ENCODE measurements at regions not wholly inside any gene's neighbourhood (a gene's known extent, or its start where the extent isn't known, plus 50 kb on each side); places are given as distances from the start of the nearest gene placed in this dataset.

- TF ChIP-seq EZH2 (IDR thresholded peaks at IDR 0.05; ENCODE audit: borderline replicate concordance) (no peak), CTCF (IDR thresholded peaks at IDR 0.05; ENCODE audit: poor library complexity) (no peak), EZH2phosphoT487 (IDR thresholded peaks at IDR 0.05; ENCODE audit: low read depth, severe bottlenecking, unreplicated experiment) (no peak)
- Histone ChIP-seq H3K27ac (no peak overlapping the region), H2AFZ (no peak overlapping the region), H3K4me1 (ENCODE audit: insufficient read depth) (no peaks in the 10 kb centered on the region), H3K36me3 (replicated peaks; ENCODE audit: insufficient read depth, low read depth) (no peaks in the 10 kb centered on the region), H3K4me2 (no peak overlapping the region), H3K79me2 (no peaks in the 10 kb centered on the region), H3K4me3 (no peak overlapping the region), H4K20me1 (ENCODE audit: insufficient read depth, poor library complexity, severe bottlenecking) (no peaks in the 10 kb centered on the region), H3K27me3 (peaks cover 6% of the 10 kb centered on the region), H3K9me3 (ENCODE audit: low read depth) (no peaks in the 10 kb centered on the region), H3K9me2 (replicated peaks; ENCODE audit: insufficient read depth) (no peaks in the 10 kb centered on the region)
- DNase-seq (ENCODE audit: low spot score) = no peak
- WGBS (ENCODE audit: low lambda C conversion rate, missing lambda C conversion rate) = 97% methylated on average over 4 of the region's 4 CpGs
Measured at GRCh38 chr9:113694912-113695311, 181.2 kb upstream of the ZNF618 start.

GRCh38 chr9:113695440-113695851 lies 180.7 kb upstream of the ZNF618 start:
- Histone ChIP-seq H3K9me2 (replicated peaks; ENCODE audit: insufficient read depth) (no peaks in the 10 kb centered on the region), H2AFZ (no peak overlapping the region), H3K4me1 (ENCODE audit: insufficient read depth) (no peaks in the 10 kb centered on the region), H4K20me1 (ENCODE audit: insufficient read depth, poor library complexity, severe bottlenecking) (no peaks in the 10 kb centered on the region), H3K27ac (no peak overlapping the region), H3K9me3 (ENCODE audit: low read depth) (no peaks in the 10 kb centered on the region), H3K36me3 (replicated peaks; ENCODE audit: insufficient read depth, low read depth) (no peaks in the 10 kb centered on the region), H3K79me2 (no peaks in the 10 kb centered on the region), H3K4me3 (no peak overlapping the region), H3K4me2 (no peak overlapping the region), H3K27me3 (peaks cover 4% of the 10 kb centered on the region)
- no peak for TF ChIP-seq CTCF (IDR thresholded peaks at IDR 0.05; ENCODE audit: poor library complexity)
- TF ChIP-seq EZH2phosphoT487 (IDR thresholded peaks at IDR 0.05; ENCODE audit: low read depth, severe bottlenecking, unreplicated experiment) = no peak
- TF ChIP-seq EZH2 (IDR thresholded peaks at IDR 0.05; ENCODE audit: borderline replicate concordance) = no peak
- no peak for DNase-seq (ENCODE audit: low spot score)
- WGBS (ENCODE audit: low lambda C conversion rate, missing lambda C conversion rate) = 94% methylated on average over 2 of the region's 2 CpGs

DNA sequence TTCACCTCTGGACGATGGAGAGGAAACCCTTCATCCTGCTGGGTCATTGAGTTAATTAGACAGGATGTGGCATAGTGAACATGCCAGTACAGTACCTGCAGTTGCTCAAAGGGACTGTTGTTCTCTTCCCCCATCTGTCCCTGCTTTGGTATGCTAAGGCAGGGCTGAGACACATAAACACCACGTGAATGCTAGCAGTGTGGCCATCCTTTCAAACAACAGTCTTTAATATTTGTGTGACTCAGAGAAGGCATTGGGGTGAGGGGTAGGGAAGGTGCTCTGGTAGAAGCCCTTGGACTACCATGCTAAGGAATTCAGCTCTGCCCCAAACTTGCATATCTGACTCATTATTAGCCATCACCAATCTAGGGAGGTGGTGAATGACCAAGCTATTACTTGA lies 180.2 kb upstream of the ZNF618 start:
- no peaks in the 10 kb centered on the region for H3K9me2 ChIP-seq (replicated peaks; ENCODE audit: insufficient read depth)
- no peaks in the 10 kb centered on the region for H3K36me3 ChIP-seq (replicated peaks; ENCODE audit: insufficient read depth, low read depth)
- no peak overlapping the region for H3K4me3 ChIP-seq
- no peaks in the 10 kb centered on the region for H3K79me2 ChIP-seq
- TF ChIP-seq CTCF (IDR thresholded peaks at IDR 0.05; ENCODE audit: poor library complexity) (no peak), EZH2 (IDR thresholded peaks at IDR 0.05; ENCODE audit: borderline replicate concordance) (no peak), EZH2phosphoT487 (IDR thresholded peaks at IDR 0.05; ENCODE audit: low read depth, severe bottlenecking, unreplicated experiment) (no peak)
- H3K27ac ChIP-seq = no peak overlapping the region
- H3K9me3 ChIP-seq (ENCODE audit: low read depth) = no peaks in the 10 kb centered on the region
- no peak overlapping the region for H3K4me2 ChIP-seq
- H4K20me1 ChIP-seq (ENCODE audit: insufficient read depth, poor library complexity, severe bottlenecking) = no peaks in the 10 kb centered on the region
- 80% methylated on average over 2 of the region's 2 CpGs for WGBS (ENCODE audit: low lambda C conversion rate, missing lambda C conversion rate)
- H2AFZ ChIP-seq = no peak overlapping the region
- DNase-seq (ENCODE audit: low spot score) = no peak
- no peaks in the 10 kb centered on the region for H3K4me1 ChIP-seq (ENCODE audit: insufficient read depth)
- no peaks in the 10 kb centered on the region for H3K27me3 ChIP-seq

Data from hepatocyte (in vitro differentiated cells).